ENCODE measurements at regions not wholly inside any gene's neighbourhood (a gene's known extent, or its start where the extent isn't known, plus 50 kb on each side); places are given as distances from the start of the nearest gene placed in this dataset.
"Not testable (repeated sequence)": the region's sequence is repeated elsewhere in the genome, so short reads cannot be mapped to it uniquely, and the experiment has no call there.

DNA sequence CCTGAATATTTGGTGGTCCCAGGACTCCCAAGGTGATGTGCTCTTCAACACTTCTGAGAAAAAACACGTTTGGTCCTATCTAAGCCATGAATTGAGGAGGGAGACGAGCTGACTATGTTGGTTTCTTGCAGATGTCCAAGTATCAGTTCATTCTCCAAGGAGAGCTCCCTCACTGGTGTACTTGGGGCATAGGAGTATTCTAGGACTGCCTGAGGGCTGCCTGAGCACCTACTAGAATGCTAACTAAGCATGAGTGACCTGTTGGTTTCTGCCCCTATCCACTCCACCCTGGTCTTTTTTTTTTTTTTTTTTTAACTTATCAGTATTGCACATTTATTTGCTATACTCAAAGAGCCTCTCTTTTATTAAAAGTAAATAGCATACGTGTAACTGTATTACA is 200.5 kb upstream of the FANCL start:
- DNase-seq (ENCODE audit: low spot score in 2 of 2) = no peak
- no peak for FAIRE-seq

DNA sequence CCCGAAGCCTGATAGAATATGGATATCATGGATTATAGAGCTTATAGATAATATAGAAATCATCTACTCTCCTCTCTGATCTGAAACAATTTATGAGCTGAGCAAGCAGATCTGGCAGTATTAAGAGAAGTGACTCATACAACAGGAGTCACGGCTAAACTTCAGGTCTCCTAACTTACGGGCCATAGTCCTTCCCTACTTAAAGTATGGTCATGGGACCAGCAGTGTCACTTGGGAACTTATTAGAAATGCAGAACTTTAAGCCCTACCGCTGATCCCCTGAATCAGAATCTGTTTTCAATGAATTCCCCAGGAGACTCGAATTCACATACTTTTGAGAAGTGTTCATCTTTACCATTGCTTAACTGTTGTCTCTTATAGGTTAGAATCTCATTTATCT is 195.7 kb upstream of the FANCL start:
- DNase-seq (ENCODE audit: low spot score in 2 of 2) (no peak), FAIRE-seq (no peak)

DNA sequence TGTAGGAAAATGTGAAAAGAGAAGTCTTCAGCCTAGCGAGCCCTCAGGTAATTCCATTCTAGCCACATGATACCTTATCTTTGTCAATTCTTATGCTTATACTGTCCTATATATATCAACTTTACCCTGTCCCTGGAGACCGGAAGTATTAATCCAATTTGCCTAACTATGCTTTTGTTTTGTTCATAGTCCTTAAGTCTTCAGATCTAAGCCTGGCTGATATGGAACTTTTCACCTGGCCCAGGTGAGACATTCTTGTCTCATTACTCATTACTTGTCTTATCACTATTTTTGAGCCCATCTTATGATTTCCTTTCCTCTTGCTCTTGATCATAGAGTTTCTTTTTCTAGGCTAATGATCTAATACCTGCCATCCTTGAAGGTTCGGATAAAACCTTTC is 194.1 kb upstream of the FANCL start:
- no peak for FAIRE-seq
- DNase-seq (ENCODE audit: low spot score in 2 of 2) = no peak

DNA sequence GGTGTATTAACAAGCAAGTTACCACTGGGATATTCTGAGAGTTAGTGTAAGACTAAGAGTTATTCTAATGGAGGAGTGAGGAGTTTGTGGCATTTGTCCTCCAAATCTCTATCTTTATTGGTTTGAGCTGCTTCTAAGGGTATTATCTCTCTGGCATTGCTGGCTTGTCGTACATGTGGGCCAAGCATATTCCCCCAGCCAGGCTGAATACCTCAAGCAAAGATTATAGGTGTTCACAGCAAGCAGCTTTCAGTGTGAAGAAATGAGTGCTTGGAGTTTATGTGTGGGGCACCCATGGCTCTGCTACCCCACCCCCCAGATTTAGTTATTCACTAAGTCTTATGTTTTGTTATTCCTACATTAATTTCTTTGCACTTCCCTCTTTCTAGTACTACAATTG is 193.6 kb upstream of the FANCL start:
- DNase-seq (ENCODE audit: low spot score in 2 of 2) (no peak), FAIRE-seq (no peak)

DNA sequence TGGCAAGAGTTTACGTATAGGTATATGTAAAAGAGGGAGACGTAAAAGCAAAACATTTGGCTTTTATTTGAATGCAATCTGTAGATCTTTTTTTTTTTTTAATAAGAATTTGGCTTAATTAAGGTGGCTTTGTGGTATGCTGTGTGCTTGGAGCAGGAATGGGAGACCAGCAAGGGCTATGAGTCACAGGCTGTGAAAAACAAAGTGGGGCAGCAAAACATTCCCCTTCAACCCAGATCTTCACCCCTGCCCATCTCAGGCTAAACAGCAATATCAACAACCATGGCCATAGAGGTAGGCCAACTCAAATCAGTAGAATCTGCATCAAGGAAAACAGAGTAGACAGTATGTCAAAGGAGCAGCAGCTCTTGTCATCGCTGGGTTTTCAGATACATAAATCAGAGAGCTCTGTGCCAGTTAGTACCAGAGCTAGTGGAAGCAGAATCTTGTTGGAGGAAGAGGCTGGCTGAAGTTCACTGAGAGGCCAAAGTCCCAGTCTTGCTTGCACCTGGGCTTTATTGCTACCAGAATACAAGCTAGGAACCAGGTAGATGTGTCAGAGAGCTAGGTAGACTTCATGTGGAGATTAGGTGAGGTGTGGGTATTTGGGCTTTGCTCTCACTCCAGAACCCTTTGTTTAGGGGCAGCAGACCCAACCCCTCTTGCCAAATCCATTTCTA is 191.5 kb upstream of the FANCL start:
- DNase-seq (ENCODE audit: low spot score in 2 of 2) (no peak), FAIRE-seq (no peak)

DNA sequence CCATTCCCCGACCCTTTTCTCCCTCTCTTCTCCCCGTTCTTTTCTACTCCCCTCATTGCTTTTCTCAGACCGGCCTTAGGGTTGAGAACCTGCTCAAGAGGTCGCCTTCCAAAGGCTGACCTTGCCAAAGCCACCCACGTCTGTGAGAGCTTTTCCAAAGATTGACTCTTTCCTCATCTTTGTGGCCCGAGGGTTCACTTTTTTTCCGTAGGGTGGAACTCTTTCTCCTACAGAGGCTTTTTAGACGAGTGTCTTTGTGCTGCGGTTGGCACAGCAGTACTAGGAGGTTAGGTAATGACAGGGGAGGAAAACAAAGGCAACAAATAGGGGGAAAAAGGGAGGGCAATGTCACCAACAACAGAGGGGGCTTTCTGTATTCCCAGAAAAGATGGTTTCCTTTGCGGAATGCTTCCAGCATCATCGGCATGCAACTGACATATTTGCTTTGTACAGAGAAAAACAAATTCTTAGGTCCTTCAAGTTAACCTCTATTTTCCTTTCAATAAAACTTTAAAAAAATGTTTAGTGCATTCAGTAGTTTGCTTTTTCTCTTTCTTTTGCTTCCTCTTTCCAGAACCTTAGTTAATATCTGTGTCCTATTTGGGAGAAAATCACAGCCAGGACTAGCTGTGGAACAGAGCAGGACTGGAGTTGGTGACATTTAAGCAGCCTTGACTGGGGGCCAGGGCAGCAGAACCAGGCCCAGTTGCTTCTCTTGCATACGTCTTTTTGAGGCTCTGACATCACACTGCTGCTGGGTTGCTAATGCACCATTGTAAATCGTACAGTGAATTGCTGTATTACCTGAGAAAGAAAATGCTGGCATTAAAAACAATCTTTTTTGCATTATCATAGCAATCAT is 188.1 kb upstream of the FANCL start:
- DNase-seq (ENCODE audit: low spot score in 2 of 2) = no peak
- FAIRE-seq = no peak

DNA sequence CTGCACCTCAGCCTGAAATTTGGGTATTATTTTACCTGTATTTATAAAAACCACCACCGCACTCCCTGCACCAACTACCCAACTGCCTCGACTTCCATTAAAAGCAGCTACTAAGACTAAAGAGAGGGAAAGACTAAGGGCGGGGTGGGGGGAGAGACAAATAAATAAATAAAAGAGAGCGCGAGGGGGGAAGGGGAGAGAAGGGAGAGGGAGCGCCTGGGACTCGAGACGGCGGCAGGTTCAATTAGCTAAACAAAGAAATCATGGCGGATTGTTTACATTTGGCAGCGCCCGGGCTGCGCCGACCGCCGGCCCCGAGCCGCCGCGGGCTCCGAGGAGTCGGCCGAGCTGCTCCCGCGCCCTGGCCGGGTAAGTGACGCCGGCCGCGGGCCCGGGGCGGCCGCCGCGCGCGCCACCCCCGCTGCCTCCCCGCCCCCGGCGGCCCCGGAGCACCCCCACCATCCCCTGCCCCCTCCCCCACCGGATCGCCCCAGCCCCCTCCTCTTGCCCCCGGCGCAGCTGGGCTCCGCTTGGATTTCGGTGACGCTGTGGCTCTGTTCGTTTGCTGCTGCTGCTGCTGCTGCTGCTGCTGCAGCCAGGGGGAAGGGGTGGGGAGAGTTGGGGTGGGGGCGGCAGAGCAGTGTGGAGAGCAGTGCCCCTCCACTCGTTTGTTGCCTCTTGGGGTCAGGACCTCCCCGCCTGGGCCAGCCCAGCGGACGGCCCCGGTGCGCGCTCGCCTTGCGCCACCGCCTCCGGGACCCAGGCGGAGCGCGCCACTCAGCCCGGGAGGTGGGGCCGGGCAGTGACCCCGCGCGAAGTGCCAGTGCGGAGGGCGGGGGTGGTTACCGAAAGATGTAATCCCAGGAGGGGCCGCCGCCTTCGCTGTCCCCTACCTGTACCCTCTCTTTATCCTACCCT is 187.2 kb upstream of the FANCL start:
- FAIRE-seq = no peak

DNA sequence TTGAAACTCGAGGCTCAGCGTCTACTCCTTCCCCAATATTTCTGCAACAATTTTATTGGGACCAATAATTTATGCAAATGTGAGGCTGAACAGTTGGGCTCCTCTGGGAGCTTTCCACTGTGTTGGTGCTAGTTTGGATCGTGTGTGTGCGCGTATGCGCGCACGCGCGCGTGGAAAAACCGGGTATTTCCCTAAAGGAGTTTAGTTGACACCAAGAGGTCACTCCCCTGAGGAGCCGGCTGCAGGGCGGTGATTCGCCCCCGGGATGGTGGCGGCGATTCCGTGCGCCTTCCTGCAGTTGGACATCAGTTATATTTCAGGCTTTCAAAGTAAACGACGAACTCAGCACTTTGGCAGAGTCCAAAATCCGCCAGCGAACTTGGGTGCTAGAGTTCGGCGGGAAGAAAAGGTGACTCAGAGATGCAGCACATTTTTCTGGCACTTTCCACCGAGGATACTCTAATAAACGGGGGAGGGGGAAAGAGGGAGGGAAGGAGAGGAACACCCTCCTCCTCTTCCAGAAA is 186.5 kb upstream of the FANCL start:
- FAIRE-seq = no peak
- DNase-seq (ENCODE audit: low spot score in 2 of 2) = peak; percentile 20 to 35

More for the DNA sequence above, 187.2 kb upstream of the FANCL start:
- peak; percentile 51 to 80 for DNase-seq (ENCODE audit: low spot score in 2 of 2)

DNA sequence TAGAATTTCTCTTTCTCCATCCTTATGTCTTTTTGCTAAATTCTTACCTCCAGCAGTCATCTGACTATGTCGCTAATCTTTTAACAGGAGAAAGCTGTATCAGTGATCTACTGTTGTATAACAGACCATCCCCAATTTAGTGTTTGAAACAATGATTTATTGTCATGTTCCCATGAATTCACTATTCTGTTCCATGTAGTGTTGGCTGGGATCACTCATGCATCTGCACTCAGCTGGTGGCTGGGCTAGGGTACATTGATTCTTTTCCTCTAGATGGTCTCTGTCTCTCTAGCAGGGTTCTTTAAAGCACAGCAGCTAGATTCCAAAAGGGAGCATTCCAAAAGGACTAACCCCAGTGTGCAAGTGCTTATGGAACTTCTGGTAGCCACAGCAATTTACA is 184.2 kb upstream of the FANCL start:
- DNase-seq (ENCODE audit: low spot score in 2 of 2) = no peak

DNA sequence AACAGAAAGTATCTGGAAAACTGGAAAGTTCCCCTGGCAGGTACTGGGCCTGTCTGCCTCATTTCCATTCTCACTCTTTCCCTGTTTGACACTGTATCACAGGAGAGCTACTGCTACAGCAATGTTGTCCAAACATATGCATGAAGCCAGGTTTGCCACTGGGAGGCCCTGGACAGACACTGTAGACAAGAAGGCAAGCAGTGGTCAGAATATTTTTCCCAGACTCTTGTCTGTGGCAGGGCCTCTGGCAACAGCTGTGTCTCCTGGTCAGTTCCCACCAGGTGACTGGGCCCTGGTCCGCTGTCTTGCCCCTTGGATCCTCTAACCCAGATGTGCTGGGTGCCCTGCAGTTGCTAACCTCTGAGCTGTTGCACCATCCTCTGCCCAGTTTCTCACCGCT is 178.9 kb upstream of the FANCL start:
- no peak for DNase-seq (ENCODE audit: low spot score in 2 of 2)
- FAIRE-seq = no peak

More for the DNA sequence above, 184.2 kb upstream of the FANCL start:
- FAIRE-seq = no peak

DNA sequence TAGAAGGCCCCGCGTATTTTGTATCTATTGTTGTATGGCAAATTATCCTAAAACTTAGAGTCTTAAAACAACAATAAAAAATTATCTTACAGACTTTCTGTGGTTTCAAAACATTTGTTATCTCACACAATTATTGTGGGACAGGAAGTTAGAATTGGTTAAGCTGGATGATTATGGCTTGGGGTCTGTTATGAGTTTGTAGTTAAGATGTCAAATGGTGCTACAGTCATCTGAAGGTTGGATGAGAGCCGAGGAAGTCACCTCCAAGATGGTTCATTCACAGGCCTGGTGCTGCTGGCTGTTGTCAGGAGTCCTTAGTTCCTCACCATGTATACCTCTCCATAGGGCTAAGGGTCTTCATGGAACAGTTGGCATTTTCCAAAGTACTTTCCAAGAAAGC is 175.6 kb upstream of the FANCL start:
- DNase-seq (ENCODE audit: low spot score in 2 of 2) = no peak
- no peak for FAIRE-seq

DNA sequence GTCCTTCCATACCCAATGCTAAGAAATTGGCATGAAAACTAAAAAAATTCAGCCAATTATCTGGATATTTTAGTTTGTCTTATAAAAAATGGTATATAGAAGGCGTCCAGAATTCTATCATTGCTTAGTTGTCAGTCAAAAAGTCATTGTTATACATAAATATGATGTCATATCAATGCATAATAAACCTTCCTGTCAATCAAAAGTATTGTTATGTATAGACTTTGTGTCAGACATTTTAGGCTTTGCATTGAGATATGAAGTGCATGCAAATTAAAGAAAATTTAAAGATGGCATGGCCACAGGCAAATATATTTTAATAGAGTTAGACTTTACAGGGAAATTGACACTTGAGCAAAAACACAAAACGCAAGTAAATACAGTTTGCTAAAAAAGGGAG is 173.4 kb upstream of the FANCL start:
- no peak for FAIRE-seq
- no peak for DNase-seq (ENCODE audit: low spot score in 2 of 2)

DNA sequence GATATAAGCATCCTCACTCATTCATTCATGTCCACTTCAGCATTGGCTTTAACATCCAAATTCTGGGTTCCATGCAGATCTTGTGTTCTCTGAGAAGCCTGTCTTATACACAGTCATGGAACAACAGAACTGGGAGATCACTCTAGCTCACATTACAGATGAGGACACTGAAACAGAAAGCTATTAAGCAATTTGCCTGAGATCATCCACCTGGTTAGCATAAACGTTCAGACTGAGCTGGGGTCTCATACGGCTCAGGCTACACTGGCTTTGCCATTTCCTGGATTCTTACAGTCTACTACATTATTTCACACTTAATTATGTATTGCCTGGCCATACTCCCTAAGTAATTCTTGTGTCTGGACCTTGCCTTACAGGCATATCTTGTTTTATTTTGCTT is 169.4 kb upstream of the FANCL start:
- FAIRE-seq = no peak
- no peak for DNase-seq (ENCODE audit: low spot score in 2 of 2)

DNA sequence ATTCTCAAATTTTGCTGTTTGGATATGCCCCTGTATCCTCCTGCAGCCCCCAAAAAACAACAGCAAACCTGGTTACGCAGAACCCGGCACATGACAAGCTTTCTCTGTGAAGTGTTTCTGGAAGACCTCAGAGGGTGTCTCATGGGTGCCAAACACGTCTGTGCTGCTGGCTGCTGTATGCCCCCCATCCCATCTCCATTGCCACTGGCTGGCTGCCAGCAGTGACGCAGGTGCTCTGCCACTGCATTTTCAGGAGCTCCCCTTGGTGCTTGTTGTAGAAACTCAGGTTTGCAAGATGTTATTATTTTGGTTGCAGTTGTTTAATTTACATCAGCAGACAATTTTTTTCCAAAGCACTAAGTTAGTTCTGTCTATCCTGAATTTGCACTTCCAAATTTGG is 166.4 kb upstream of the FANCL start:
- FAIRE-seq (no peak), DNase-seq (ENCODE audit: low spot score in 2 of 2) (no peak)

DNA sequence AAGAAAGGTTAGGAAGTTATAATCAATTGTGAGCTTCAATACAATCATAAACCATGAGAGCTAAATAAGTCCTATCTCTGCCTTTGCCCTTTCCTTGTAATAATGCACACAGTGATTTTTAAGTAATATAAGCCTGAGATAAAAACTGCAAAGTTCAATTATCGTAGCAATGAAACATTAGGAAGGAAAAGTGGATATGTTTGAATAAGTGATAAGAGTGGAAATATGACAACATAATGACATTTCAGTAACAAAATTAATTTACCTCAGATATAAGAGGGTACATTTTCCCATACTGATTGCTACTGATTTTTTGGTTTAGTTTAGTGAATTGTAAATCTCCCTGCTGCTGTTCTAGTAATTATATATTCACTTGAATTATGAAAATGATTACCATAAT is 164.2 kb upstream of the FANCL start:
- DNase-seq (ENCODE audit: low spot score in 2 of 2) (no peak), FAIRE-seq (no peak)

DNA sequence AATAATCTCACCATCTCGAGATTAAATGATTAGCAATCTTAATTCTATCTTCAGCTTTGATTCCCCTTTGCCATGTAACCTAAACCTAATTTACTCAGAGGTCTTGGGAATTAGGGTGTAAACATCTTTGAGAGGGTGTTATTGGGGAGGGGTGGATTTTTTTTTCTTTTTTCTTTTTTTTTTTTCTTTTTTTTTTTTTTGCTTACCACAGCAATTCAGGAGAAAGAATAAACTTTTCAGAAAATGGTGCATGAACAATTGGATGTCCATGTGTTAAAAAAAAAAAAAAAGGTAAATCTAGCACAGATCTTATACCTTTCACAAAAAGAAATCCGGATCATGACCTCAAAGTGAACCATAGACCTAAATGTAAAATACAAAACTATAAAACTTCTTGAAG is 160.8 kb upstream of the FANCL start:
- no peak for FAIRE-seq
- DNase-seq (ENCODE audit: low spot score in 2 of 2) = no peak

DNA sequence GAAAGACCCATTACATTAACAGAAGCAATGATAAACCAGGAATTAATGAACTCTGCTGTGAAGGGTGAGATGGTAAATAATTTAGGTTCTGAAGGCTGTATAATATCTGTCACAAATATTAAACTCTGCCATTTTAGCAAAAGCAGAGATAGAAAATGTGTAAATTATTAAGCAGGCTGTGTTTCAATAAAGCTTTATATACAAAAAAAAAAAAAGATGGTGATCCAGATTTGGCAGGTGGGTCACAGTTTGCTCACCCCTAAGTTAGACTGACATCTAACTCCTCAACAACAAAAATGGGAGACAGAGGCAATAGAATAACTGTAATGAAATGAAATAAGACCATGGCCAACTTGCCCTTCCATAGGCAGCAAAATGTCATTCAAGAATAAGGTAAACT is 157.3 kb upstream of the FANCL start:
- FAIRE-seq (no peak), DNase-seq (ENCODE audit: low spot score in 2 of 2) (no peak)

DNA sequence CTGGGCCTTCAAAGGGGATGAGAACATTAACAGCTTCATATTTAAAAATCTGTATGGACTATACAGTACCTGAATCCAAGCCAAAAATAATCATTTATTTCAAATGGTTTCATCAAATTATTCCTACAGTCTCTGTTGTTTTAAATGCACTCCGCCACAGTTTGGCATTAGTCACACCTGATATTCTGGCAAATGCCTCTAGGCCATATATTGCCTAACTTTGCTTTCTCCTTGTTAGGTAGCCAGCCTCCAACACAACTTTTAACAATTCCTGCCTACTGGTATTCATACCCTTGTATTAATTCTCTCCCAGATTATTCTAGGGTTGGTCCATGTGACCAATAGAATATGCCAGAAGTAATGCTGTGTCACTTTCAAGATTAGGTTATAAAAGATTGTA is 146.6 kb upstream of the FANCL start:
- no peak for FAIRE-seq
- DNase-seq (ENCODE audit: low spot score in 2 of 2) = no peak

DNA sequence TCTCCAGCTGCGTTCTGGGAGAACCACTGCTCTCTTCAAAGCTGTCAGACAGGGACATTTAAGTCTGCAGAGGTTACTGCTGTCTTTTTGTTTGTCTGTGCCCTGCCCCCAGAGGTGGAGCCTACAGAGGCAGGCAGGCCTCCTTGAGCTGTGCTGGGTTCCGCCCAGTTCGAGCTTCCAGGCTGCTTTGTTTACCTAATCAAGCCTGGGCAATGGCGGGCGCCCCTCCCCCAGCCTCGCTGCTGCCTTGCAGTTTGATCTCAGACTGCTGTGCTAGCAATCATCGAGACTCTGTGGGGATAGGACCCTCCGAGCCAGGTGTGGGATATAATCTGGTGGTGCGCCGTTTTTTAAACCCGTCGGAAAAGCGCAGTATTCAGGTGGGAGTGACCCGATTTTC is 145.8 kb upstream of the FANCL start:
- not testable (repeated sequence) for FAIRE-seq; DNase-seq (ENCODE audit: low spot score in 2 of 2)

DNA sequence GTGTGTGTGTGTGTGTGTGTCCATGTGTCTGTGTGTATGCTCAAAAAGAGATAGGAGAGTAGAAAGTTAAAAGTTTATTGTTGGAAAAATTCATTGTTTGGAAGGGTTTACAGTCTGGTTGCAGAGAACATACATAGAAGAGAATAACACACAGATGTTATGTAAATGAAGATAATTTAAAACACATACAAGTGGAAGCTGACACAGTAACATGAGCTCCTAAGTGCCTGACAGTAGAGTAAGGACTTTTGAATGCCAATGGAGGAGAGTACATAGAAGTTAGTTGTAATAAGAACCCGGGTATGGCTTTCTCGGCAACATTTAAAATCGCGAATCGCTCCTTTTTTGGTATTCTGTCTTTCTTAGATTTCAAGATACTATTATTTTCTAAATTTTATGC is 137.0 kb upstream of the FANCL start:
- FAIRE-seq (no peak), DNase-seq (ENCODE audit: low spot score in 2 of 2) (no peak)

DNA sequence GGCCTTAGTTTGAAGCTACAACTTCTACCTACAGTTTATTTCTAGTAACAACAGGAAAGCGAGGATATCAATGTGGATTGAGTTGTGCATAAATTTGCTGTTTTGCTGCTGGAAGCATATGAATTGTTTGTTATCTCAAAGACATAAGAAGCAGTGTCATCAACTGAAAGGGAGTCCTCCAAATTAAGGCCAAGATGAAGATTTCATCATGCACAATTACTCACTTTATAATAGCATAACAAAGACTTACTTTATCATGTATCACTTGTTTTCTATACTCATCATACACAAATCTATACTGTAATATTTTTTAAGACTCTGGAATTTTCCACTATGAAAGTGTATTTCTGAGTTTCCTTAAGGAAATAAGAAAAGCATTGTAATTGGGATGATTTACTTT is 136.1 kb upstream of the FANCL start:
- FAIRE-seq = no peak

More for the DNA sequence above, 136.1 kb upstream of the FANCL start:
- DNase-seq (ENCODE audit: low spot score in 2 of 2) = no peak
